HT-29 (cell line): ENCODE measurements at regions not wholly inside any gene's neighbourhood (a gene's known extent, or its start where the extent isn't known, plus 50 kb on each side); places are given as distances from the start of the nearest gene placed in this dataset.
"Not testable (repeated sequence)": the region's sequence is repeated elsewhere in the genome, so short reads cannot be mapped to it uniquely, and the experiment has no call there.

Experiments used
- DNase-seq: peaks from one replicate; pipeline ENCODE4 v3.0.0-alpha.2; 2015; ENCODE audit warnings: low spot score

- not testable (repeated sequence) for DNase-seq
Measured at GRCh38 chrX:85529141-85529540, 149.7 kb upstream of the POF1B start.

- DNase-seq: no peak
Measured at GRCh38 chrX:85517994-85518718, 138.7 kb upstream of the POF1B start.

- DNase-seq: no peak
Measured at GRCh38 chrX:85516131-85516530, 136.7 kb upstream of the POF1B start.

- no peak for DNase-seq
Measured at GRCh38 chrX:85506871-85507270, 127.4 kb upstream of the POF1B start.

- no peak for DNase-seq
Measured at GRCh38 chrX:85505801-85506200, 126.3 kb upstream of the POF1B start.

GRCh38 chrX:85504381-85504780 is 124.9 kb upstream of the POF1B start:
- DNase-seq: no peak

GRCh38 chrX:85503258-85504158 is 124.0 kb upstream of the POF1B start:
- DNase-seq: no peak

GRCh38 chrX:85501349-85501748 is 121.9 kb upstream of the POF1B start:
- no peak for DNase-seq

GRCh38 chrX:85499400-85499799 is 119.9 kb upstream of the POF1B start:
- DNase-seq: no peak

GRCh38 chrX:85493821-85494220 is 114.4 kb upstream of the POF1B start:
- DNase-seq: peak; percentile 13

- no peak for DNase-seq
Measured at GRCh38 chrX:85454295-85454694, 74.8 kb upstream of the POF1B start.

- no peak for DNase-seq
Measured at GRCh38 chrX:85444613-85445012, 65.1 kb upstream of the POF1B start.
